GM23338 (cell line): ENCODE measurements at regions not wholly inside any gene's neighbourhood (a gene's known extent, or its start where the extent isn't known, plus 50 kb on each side); places are given as distances from the start of the nearest gene placed in this dataset.

ENCODE experiments used
- CREB1 ChIP-seq: fragments of 250-450 bp; sonication (Bioruptor Pico); IDR thresholded peaks from 2 replicates; pipeline ENCODE4 v1.5.0; 2020; ENCODE audit warnings: low read depth, mild to moderate bottlenecking, moderate library complexity
- CTCF ChIP-seq, 2 experiments: fragments of 200-600 bp in 1 of 2; sonication (generic) in 1 of 2; conservative IDR thresholded peaks; 2 replicates each; pipeline versions ENCODE4 v1.5.1 to v1.6.1; 2016 to 2017; ENCODE audit warnings: antibody characterized with exemption in 2 of 2, low read depth in 2 of 2, mild to moderate bottlenecking in 2 of 2, moderate library complexity in 1 of 2
- EZH2phosphoT487 ChIP-seq: fragments of 200-600 bp; sonication (generic); IDR thresholded peaks from one replicate; pipeline ENCODE4 v1.8.1; 2018; ENCODE audit warnings: antibody characterized with exemption; ENCODE audit not compliant: unreplicated experiment
- JUNB ChIP-seq: IDR thresholded peaks from one replicate; pipeline ENCODE4 v1.6.1; 2016; ENCODE audit warnings: antibody characterized with exemption; ENCODE audit not compliant: unreplicated experiment
- REST ChIP-seq: IDR thresholded peaks from one replicate; pipeline ENCODE4 v1.6.1; 2018; ENCODE audit warnings: antibody characterized with exemption; ENCODE audit not compliant: unreplicated experiment

DNA sequence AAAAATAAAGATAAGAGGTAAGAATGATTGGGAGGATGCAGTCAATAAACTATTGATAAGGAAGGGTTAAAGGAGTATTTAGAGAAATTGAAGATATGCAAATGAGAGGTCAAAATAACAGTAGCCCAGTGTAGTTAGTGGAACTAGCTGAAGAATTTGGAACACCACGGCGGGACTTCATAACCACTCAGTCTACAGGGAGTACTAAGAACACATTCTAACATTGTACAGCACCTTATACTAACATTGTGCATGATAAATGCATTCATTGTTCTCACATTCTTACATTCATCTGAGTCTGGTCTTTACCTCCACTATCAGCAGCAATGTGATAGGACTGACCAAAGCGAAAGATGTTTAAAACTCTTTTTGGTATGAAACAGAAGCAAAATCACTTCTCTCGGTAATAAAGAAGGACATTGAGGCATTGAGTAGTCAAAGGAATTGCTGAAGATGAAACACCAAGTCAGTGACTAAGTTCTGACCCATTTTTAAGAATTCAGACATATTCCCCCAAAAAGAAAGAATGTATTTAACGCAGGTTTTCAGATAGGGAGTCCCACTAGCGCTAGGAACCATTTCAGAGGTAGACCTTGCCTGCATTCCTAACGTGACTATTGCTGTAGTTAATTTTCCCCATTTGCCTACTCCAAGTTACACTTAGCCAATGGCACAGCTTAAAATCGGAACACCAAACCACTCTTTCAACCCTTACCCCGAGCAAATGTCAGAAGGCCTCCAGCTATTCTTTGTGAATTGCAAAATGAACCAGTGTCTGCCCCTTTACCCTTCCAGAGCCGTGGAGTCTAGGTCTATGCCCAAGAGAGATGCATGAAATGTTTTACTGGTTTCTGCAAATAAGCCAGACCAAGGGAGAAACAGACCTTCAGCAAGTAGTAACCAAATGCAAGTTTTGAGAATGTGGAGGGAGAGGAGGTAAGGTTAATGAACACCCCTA lies 108.8 kb upstream of the IRF2BP2 start:
- TF ChIP-seq EZH2phosphoT487: no peak
- TF ChIP-seq CTCF (conservative IDR thresholded peaks at IDR 0.05; ENCODE audit: low read depth in 2 of 2): no peak
- TF ChIP-seq REST: no peak
- no peak for TF ChIP-seq JUNB
- TF ChIP-seq CREB1: no peak
